ENCODE measurements at regions not wholly inside any gene's neighbourhood (a gene's known extent, or its start where the extent isn't known, plus 50 kb on each side); places are given as distances from the start of the nearest gene placed in this dataset.

- DNase-seq (ENCODE audit: low spot score) = no peak
Measured at GRCh38 chr5:105030153-105030552, 1467.6 kb upstream of the NUDT12 start.

- no peak for DNase-seq (ENCODE audit: low spot score)
Measured at GRCh38 chr5:105015098-105015497, 1452.5 kb upstream of the NUDT12 start.

- DNase-seq (ENCODE audit: low spot score) = no peak
Measured at GRCh38 chr5:104998572-104998971, 1436.0 kb upstream of the NUDT12 start.

- no peak for DNase-seq (ENCODE audit: low spot score)
Measured at GRCh38 chr5:104998169-104998568, 1435.6 kb upstream of the NUDT12 start.

GRCh38 chr5:104987074-104987473, 1424.5 kb upstream of the NUDT12 start:
- DNase-seq (ENCODE audit: low spot score) = no peak

- no peak for DNase-seq (ENCODE audit: low spot score)
Measured at GRCh38 chr5:104977529-104977928, 1414.9 kb upstream of the NUDT12 start.

GRCh38 chr5:104967806-104968410, 1405.3 kb upstream of the NUDT12 start:
- DNase-seq (ENCODE audit: low spot score) = no peak

GRCh38 chr5:104965006-104965405, 1402.4 kb upstream of the NUDT12 start:
- no peak for DNase-seq (ENCODE audit: low spot score)

- no peak for DNase-seq (ENCODE audit: low spot score)
Measured at GRCh38 chr5:104955479-104955878, 1392.9 kb upstream of the NUDT12 start.

- DNase-seq (ENCODE audit: low spot score) = peak; percentile 51
Measured at GRCh38 chr5:104952876-104953275, 1390.3 kb upstream of the NUDT12 start.

- DNase-seq (ENCODE audit: low spot score) = no peak
Measured at GRCh38 chr5:104951829-104952228, 1389.2 kb upstream of the NUDT12 start.

GRCh38 chr5:104947076-104947475, 1384.5 kb upstream of the NUDT12 start:
- no peak for DNase-seq (ENCODE audit: low spot score)

GRCh38 chr5:104942735-104943134, 1380.1 kb upstream of the NUDT12 start:
- no peak for DNase-seq (ENCODE audit: low spot score)

- DNase-seq (ENCODE audit: low spot score) = no peak
Measured at GRCh38 chr5:104941030-104941645, 1378.5 kb upstream of the NUDT12 start.

GRCh38 chr5:104937598-104937997, 1375.0 kb upstream of the NUDT12 start:
- no peak for DNase-seq (ENCODE audit: low spot score)

GRCh38 chr5:104932431-104932830, 1369.8 kb upstream of the NUDT12 start:
- no peak for DNase-seq (ENCODE audit: low spot score)

GRCh38 chr5:104928906-104929520, 1366.4 kb upstream of the NUDT12 start:
- DNase-seq (ENCODE audit: low spot score) = no peak

- no peak for DNase-seq (ENCODE audit: low spot score)
Measured at GRCh38 chr5:104915226-104915625, 1352.6 kb upstream of the NUDT12 start.

GRCh38 chr5:104914536-104915070, 1352.0 kb upstream of the NUDT12 start:
- DNase-seq (ENCODE audit: low spot score) = no peak

- DNase-seq (ENCODE audit: low spot score) = no peak
Measured at GRCh38 chr5:104913841-104914281, 1351.3 kb upstream of the NUDT12 start.

- DNase-seq (ENCODE audit: low spot score) = no peak
Measured at GRCh38 chr5:104909803-104910202, 1347.2 kb upstream of the NUDT12 start.

- no peak for DNase-seq (ENCODE audit: low spot score)
Measured at GRCh38 chr5:104904561-104904960, 1342.0 kb upstream of the NUDT12 start.

- no peak for DNase-seq (ENCODE audit: low spot score)
Measured at GRCh38 chr5:104903941-104904340, 1341.4 kb upstream of the NUDT12 start.
